Stomach smooth muscle (tissue), 2 donors: ENCODE measurements at regions not wholly inside any gene's neighbourhood (a gene's known extent, or its start where the extent isn't known, plus 50 kb on each side); places are given as distances from the start of the nearest gene placed in this dataset.

Source experiments
- H3K27ac ChIP-seq: one replicate; pipeline ENCODE4 v1.7.0; 2013; ENCODE audit warnings: mild to moderate bottlenecking, low read length, inconsistent platforms
- H3K27me3 ChIP-seq, 2 donors: one replicate each; pipeline ENCODE4 v1.7.0; 2013; ENCODE audit warnings: low read length in 2 of 2; ENCODE audit not compliant: insufficient read depth in 2 of 2, control insufficient read depth in 1 of 2
- H3K36me3 ChIP-seq, 2 donors: one replicate each; pipeline ENCODE4 v1.7.0; 2013; ENCODE audit warnings: low read length in 2 of 2; ENCODE audit not compliant: control insufficient read depth in 2 of 2, insufficient read depth in 2 of 2
- H3K4me1 ChIP-seq: one replicate; pipeline ENCODE4 v1.7.0; 2013; ENCODE audit warnings: low read length; ENCODE audit not compliant: control insufficient read depth, insufficient read depth
- H3K4me3 ChIP-seq, 2 donors: one replicate each; pipeline ENCODE4 v1.7.0; 2013; ENCODE audit warnings: low read length in 2 of 2
- H3K9ac ChIP-seq, 2 donors: one replicate each; pipeline ENCODE4 v1.7.0; 2013; ENCODE audit warnings: low read length in 2 of 2, mild to moderate bottlenecking in 1 of 2
- H3K9me3 ChIP-seq, 2 donors: one replicate each; pipeline ENCODE4 v1.7.0; 2013; ENCODE audit warnings: low read length in 2 of 2; ENCODE audit not compliant: control insufficient read depth in 2 of 2
- donor health status: healthy.
- donor health status: Pancreatic carcinoma.

DNA sequence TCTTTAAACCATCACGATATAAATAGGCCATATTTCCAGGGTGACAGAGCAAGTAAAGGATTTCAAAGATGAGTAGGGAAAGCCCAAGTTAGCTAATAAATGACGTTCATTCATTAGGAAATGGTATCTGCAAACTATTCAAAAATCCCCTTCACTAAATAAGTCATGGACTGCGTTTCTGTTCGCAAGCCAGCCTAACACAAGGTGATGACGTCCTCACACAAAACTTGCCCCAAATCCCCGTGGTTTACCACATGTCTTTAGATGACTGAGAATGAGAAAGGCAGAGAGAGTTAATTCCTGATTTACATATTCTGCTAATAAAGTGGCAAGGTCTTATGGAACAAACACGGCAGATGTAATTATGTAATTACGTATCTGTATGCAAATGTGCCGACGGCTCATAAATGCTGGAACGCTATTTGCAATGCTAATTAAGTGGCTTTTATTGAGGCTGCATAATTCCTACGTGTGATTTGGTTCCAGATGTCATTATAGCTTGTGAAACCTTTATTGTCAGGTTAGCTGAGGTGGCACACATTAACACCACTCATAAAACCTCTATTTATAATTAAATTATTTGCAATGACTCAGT is 437.7 kb upstream of the FRG1 start:
- no peak overlapping the region for H3K27ac ChIP-seq
- H3K4me1 ChIP-seq: no peaks in the 10 kb centered on the region
- H3K9me3 ChIP-seq: no peaks in the 10 kb centered on the region
- no peak overlapping the region for H3K4me3 ChIP-seq
- no peak overlapping the region for H3K9ac ChIP-seq
- no peaks in the 10 kb centered on the region for H3K36me3 ChIP-seq
- H3K27me3 ChIP-seq: no peaks in the 10 kb centered on the region

DNA sequence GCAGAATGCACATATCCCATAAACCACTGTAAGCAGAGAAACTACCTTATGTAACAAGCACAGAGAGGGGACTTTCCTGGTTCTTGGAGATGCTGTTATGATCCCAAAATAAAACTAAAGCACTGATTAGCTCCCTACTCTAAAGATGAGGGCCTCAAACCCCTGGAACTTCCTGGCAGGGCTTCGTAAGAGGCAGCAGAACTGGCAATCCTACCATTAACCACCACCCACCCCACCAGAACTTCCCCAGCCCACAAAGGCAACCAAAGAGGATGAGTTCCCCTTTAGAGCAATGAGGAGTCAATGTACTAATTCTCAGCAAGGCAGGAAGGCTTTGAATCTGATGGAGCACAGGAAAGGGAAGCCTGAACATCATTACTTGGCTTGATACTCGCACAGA is 436.5 kb upstream of the FRG1 start:
- Histone ChIP-seq H3K9ac (no peak overlapping the region), H3K36me3 (no peaks in the 10 kb centered on the region), H3K4me1 (no peaks in the 10 kb centered on the region), H3K27ac (no peak overlapping the region), H3K4me3 (no peak overlapping the region), H3K9me3 (no peaks in the 10 kb centered on the region), H3K27me3 (no peaks in the 10 kb centered on the region)

DNA sequence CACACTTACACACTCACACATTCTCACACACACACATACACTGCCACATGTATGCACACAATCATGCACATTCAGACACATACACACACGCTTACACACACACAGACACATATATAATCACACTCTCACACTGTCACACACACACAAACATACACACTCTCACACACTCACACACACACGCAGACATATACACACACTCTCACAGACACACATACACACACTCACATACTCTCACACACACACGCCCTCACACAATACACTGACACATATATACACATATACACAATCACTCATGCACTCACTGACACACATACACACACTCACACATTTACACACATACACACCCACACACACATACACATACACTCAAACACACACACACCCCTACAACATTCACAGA is 435.3 kb upstream of the FRG1 start:
- Histone ChIP-seq H3K27ac (no peak overlapping the region), H3K9ac (no peak overlapping the region), H3K4me1 (no peaks in the 10 kb centered on the region), H3K4me3 (no peak overlapping the region), H3K9me3 (peaks cover 0 to under 1% of the 10 kb centered on the region in 2 donors), H3K27me3 (no peaks in the 10 kb centered on the region), H3K36me3 (no peaks in the 10 kb centered on the region)

- Histone ChIP-seq H3K4me3 (no peak overlapping the region), H3K4me1 (no peaks in the 10 kb centered on the region), H3K9ac (no peak overlapping the region), H3K36me3 (no peaks in the 10 kb centered on the region), H3K9me3 (peaks cover 0 to 3% of the 10 kb centered on the region in 2 donors), H3K27me3 (no peaks in the 10 kb centered on the region), H3K27ac (no peak overlapping the region)
Measured at GRCh38 chr4:189506080-189506479, 434.6 kb upstream of the FRG1 start.

DNA sequence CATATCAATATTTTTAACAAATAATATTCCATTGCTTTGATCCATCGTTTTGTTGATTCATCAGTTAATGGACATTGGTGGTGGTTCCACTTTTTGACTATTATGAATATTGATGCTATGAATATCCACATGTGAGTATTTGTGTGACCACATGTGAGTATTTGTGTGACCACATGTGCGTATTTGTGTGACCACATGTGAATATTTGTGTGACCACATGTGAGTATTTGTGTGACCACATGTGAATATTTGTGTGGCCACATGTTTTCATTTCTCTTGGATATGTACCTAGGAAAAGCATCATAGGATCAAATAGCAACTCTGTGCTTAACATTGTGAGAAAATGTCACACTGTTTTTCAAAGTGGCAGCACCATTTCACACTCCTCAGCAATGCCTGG is 433.6 kb upstream of the FRG1 start:
- peaks cover 0 to 3% of the 10 kb centered on the region in 2 donors for H3K9me3 ChIP-seq
- no peak overlapping the region for H3K27ac ChIP-seq
- no peak overlapping the region for H3K9ac ChIP-seq
- no peaks in the 10 kb centered on the region for H3K4me1 ChIP-seq
- no peaks in the 10 kb centered on the region for H3K36me3 ChIP-seq
- H3K27me3 ChIP-seq: no peaks in the 10 kb centered on the region
- H3K4me3 ChIP-seq: no peak overlapping the region

DNA sequence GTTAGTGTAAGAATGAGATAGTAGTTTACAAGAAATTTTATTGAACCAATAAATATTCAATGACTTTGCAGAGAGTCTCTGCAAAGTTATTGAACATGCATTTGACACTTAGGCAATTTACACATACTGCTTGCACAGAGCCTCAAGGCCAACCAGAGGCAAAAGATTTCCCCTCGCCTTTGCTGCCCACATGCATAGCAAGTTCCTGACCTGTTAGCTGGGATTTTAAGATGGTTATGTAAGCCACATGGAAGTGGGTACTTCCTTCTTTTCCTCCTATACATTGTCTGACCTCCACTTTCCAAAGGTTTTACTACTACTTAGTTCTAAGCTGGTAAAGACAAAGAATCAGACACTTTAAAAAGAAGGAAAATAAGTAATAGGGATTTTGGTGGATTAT is 430.1 kb upstream of the FRG1 start:
- Histone ChIP-seq H3K36me3 (no peaks in the 10 kb centered on the region), H3K27me3 (no peaks in the 10 kb centered on the region), H3K4me3 (no peak overlapping the region), H3K4me1 (no peaks in the 10 kb centered on the region), H3K9ac (no peak overlapping the region), H3K27ac (no peak overlapping the region), H3K9me3 (peaks cover 0 to 3% of the 10 kb centered on the region in 2 donors)

GRCh38 chr4:189511581-189511980 is 429.1 kb upstream of the FRG1 start:
- Histone ChIP-seq H3K4me3 (no peak overlapping the region), H3K9ac (no peak overlapping the region), H3K27ac (no peak overlapping the region), H3K4me1 (no peaks in the 10 kb centered on the region), H3K9me3 (peaks cover 0 to 3% of the 10 kb centered on the region in 2 donors), H3K27me3 (no peaks in the 10 kb centered on the region), H3K36me3 (no peaks in the 10 kb centered on the region)

- no peak overlapping the region for H3K9ac ChIP-seq
- peaks cover 0 to 3% of the 10 kb centered on the region in 2 donors for H3K9me3 ChIP-seq
- H3K27me3 ChIP-seq: no peaks in the 10 kb centered on the region
- H3K4me3 ChIP-seq: no peak overlapping the region
- no peaks in the 10 kb centered on the region for H3K36me3 ChIP-seq
- no peak overlapping the region for H3K27ac ChIP-seq
- H3K4me1 ChIP-seq: no peaks in the 10 kb centered on the region
Measured at GRCh38 chr4:189513421-189513820, 427.3 kb upstream of the FRG1 start.

DNA sequence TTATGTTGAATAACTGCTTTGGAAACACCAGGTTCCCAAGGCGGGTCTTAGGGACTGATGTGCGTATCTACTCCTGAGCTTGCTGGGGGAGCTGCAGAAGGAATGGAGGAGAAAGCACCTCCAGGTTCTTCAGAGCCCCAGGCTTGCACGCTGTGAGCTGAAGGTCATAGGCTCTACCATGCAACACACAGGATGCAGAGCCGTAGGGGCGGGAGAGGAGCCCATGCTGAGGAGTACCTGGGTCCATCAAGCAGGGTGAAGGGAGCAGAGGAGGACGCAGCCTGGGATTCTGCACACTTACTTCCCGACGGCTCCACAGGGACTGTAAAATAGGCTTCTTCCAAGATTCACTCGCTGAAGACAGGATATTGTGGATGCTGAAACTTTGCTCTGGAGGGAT is 426.5 kb upstream of the FRG1 start:
- Histone ChIP-seq H3K27ac (no peak overlapping the region), H3K4me1 (no peaks in the 10 kb centered on the region), H3K9me3 (peaks cover 0 to 3% of the 10 kb centered on the region in 2 donors), H3K4me3 (no peak overlapping the region), H3K27me3 (no peaks in the 10 kb centered on the region), H3K9ac (no peak overlapping the region), H3K36me3 (no peaks in the 10 kb centered on the region)

- Histone ChIP-seq H3K4me3 (no peak overlapping the region), H3K27me3 (no peaks in the 10 kb centered on the region), H3K27ac (no peak overlapping the region), H3K9ac (no peak overlapping the region), H3K36me3 (no peaks in the 10 kb centered on the region), H3K4me1 (no peaks in the 10 kb centered on the region), H3K9me3 (no peaks in the 10 kb centered on the region)
Measured at GRCh38 chr4:189516902-189517301, 423.8 kb upstream of the FRG1 start.

GRCh38 chr4:189519186-189519585 is 421.5 kb upstream of the FRG1 start:
- Histone ChIP-seq H3K4me1 (no peaks in the 10 kb centered on the region), H3K9me3 (no peaks in the 10 kb centered on the region), H3K9ac (no peak overlapping the region), H3K27me3 (no peaks in the 10 kb centered on the region), H3K4me3 (no peak overlapping the region), H3K36me3 (no peaks in the 10 kb centered on the region), H3K27ac (no peak overlapping the region)
